WTC11 (cell line): ENCODE measurements at regions not wholly inside any gene's neighbourhood (a gene's known extent, or its start where the extent isn't known, plus 50 kb on each side); places are given as distances from the start of the nearest gene placed in this dataset.

Source experiments
- ATAC-seq: fragments of 200-7000 bp; cut with Tn5 transposase; 2 replicates; pipeline ENCODE4 v1.10.0; 2021; ENCODE audit warnings: mild to moderate bottlenecking, moderate library complexity
- CTCF ChIA-PET: fragments of 300-600 bp; sonication (Branson Sonifier 250); formaldehyde crosslinking; loops from one replicate; lab custom pipeline; 2021; ENCODE audit warnings: antibody characterized with exemption; lab: Charles Lee
- POLR2A ChIA-PET: fragments of 350-600 bp; sonication (Branson Sonifier 250); formaldehyde crosslinking; loops from one replicate; lab custom pipeline; 2021; ENCODE audit warnings: antibody characterized with exemption; lab: Charles Lee
- DNase-seq: peaks from one replicate; pipeline ENCODE4 v3.0.0; 2021; ENCODE audit warnings: low spot score
- H3K27ac Mint-ChIP-seq: 2 replicates; pipeline ENCODE4 v1.8.0; 2021; ENCODE audit warnings: mixed read lengths
- H3K27me3 Mint-ChIP-seq: 2 replicates; pipeline ENCODE4 v1.8.0; 2021; ENCODE audit warnings: low read depth, mild to moderate bottlenecking, moderate library complexity, mixed read lengths
- H3K36me3 Mint-ChIP-seq: 2 replicates; pipeline ENCODE4 v1.8.0; 2021; ENCODE audit warnings: mixed read lengths
- H3K4me1 Mint-ChIP-seq: 2 replicates; pipeline ENCODE4 v1.8.0; 2022; ENCODE audit warnings: mixed read lengths
- H3K4me3 Mint-ChIP-seq: 2 replicates; pipeline ENCODE4 v1.8.0; 2021; ENCODE audit warnings: mild to moderate bottlenecking, moderate library complexity, mixed read lengths
- H3K9me3 Mint-ChIP-seq: 2 replicates; pipeline ENCODE4 v1.8.0; 2021; ENCODE audit warnings: mixed read lengths
- AFF4 ChIP-seq: sonication (generic); formaldehyde crosslinking; IDR thresholded peaks from 2 replicates; pipeline ENCODE4 v1.8.1; 2023; ENCODE audit warnings: mild to moderate bottlenecking, missing genetic modification reagents, borderline replicate concordance
- E2F5 ChIP-seq: sonication (generic); formaldehyde crosslinking; IDR thresholded peaks from 2 replicates; pipeline ENCODE4 v1.8.1; 2022; ENCODE audit warnings: mild to moderate bottlenecking, moderate library complexity, missing genetic modification reagents
- FOXK1 ChIP-seq: sonication (generic); formaldehyde crosslinking; IDR thresholded peaks from 2 replicates; pipeline ENCODE4 v1.8.0; 2022; ENCODE audit warnings: mild to moderate bottlenecking, moderate library complexity, missing genetic modification reagents
- IRF1 ChIP-seq: sonication (generic); formaldehyde crosslinking; IDR thresholded peaks from 2 replicates; pipeline ENCODE4 v1.8.0; 2023; ENCODE audit warnings: missing genetic modification reagents
- NR1H2 ChIP-seq: sonication (generic); formaldehyde crosslinking; IDR thresholded peaks from 2 replicates; pipeline ENCODE4 v1.9.0; 2021; ENCODE audit warnings: mild to moderate bottlenecking, moderate library complexity, missing genetic modification reagents
- USF2 ChIP-seq: sonication (generic); formaldehyde crosslinking; IDR thresholded peaks from 2 replicates; pipeline ENCODE4 v1.8.1; 2023; ENCODE audit warnings: mild to moderate bottlenecking, missing genetic modification reagents, moderate library complexity
- ZBTB21 ChIP-seq: sonication (generic); formaldehyde crosslinking; IDR thresholded peaks from 2 replicates; pipeline ENCODE4 v1.8.1; 2023; ENCODE audit warnings: mild to moderate bottlenecking, missing genetic modification reagents, borderline replicate concordance
- ZNF281 ChIP-seq: sonication (generic); formaldehyde crosslinking; IDR thresholded peaks from 2 replicates; pipeline ENCODE4 v1.8.0; 2023; ENCODE audit warnings: mild to moderate bottlenecking, missing genetic modification reagents
- ZNF396 ChIP-seq: fragments of 250-450 bp; sonication (Bioruptor Pico); IDR thresholded peaks from 2 replicates; pipeline ENCODE4 v1.8.0; 2021; ENCODE audit warnings: mild to moderate bottlenecking, moderate library complexity, borderline replicate concordance
- ZNF671 ChIP-seq: fragments of 250-450 bp; sonication (Bioruptor Pico); IDR thresholded peaks from 2 replicates; pipeline ENCODE4 v1.8.0; 2021; ENCODE audit warnings: mild to moderate bottlenecking
- ZSCAN18 ChIP-seq: fragments of 250-450 bp; sonication (Bioruptor Pico); IDR thresholded peaks from 2 replicates; pipeline ENCODE4 v2.1.2; 2022; ENCODE audit warnings: mild to moderate bottlenecking, moderate library complexity
- TF ChIP-seq, protein P1 (sequence below): fragments of 250-450 bp; sonication (Bioruptor Pico); IDR thresholded peaks from 2 replicates; pipeline ENCODE4 v1.9.0; 2021; ENCODE audit warnings: mild to moderate bottlenecking
- TF ChIP-seq, protein P2 (sequence below): sonication (generic); formaldehyde crosslinking; IDR thresholded peaks from 2 replicates; pipeline ENCODE4 v1.8.0; 2022; ENCODE audit warnings: mild to moderate bottlenecking, missing genetic modification reagents
- TF ChIP-seq, protein P3 (sequence below): sonication (generic); formaldehyde crosslinking; IDR thresholded peaks from 2 replicates; pipeline ENCODE4 v1.8.1; 2022; ENCODE audit warnings: low read depth, mild to moderate bottlenecking, moderate library complexity, missing genetic modification reagents, borderline replicate concordance
- TF ChIP-seq, protein P4 (sequence below): sonication (generic); formaldehyde crosslinking; IDR thresholded peaks from 2 replicates; pipeline ENCODE4 v1.8.1; 2023; ENCODE audit warnings: mild to moderate bottlenecking, missing genetic modification reagents
- TF ChIP-seq, protein P5 (sequence below): fragments of 250-450 bp; sonication (Bioruptor Pico); IDR thresholded peaks from 2 replicates; pipeline ENCODE4 v1.8.0; 2021; ENCODE audit warnings: mild to moderate bottlenecking

GRCh38 chr2:216763396-216763795 lies 68.0 kb upstream of the IGFBP5 start (continued):
- TF ChIP-seq ZSCAN18 (CRISPR knock-in tag), result no peak
- TF ChIP-seq FOXK1 (CRISPR knock-in tag), result no peak
- no peak for TF ChIP-seq IRF1
- TF ChIP-seq ZNF671, result no peak

DNA sequence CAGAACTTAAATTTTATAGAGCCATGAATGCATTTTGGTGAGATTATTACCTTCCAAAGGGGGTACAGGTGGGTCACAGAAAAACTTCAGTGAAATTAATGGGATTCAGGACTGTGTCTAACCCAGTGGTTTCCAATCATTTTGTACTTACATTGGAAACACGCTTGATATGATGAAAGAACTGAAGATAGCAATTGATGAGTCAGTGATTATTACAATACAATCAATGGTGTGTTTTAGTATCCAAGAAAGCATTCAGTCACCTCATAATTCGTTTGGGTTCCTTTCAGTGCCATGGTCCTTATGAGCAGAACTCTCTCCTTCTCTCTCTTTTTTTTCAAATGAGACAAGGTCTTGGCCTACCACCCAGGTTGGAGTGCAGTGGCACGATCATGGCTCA lies 66.5 kb upstream of the IGFBP5 start:
- ATAC-seq, result no peak
- Mint-ChIP-seq H3K9me3 (0 out of 2 replicates have a peak, but pooled peaks cover 3% of the 10 kb centered on the region), H3K27me3 (no peaks in the 10 kb centered on the region), H3K27ac (no peak overlapping the region), H3K36me3 (no peaks in the 10 kb centered on the region), H3K4me1 (peaks cover 43% of the 10 kb centered on the region), H3K4me3 (no peak overlapping the region)
- ChIA-PET CTCF (no interaction called here), POLR2A (no interaction called here)
- no peak for DNase-seq
- TF ChIP-seq E2F5 (CRISPR knock-in tag) (no peak), NR1H2 (CRISPR knock-in tag) (no peak), ZNF396 (CRISPR knock-in tag) (no peak), ZBTB21 (CRISPR knock-in tag) (no peak), ZNF281 (CRISPR knock-in tag) (no peak), AFF4 (CRISPR knock-in tag) (no peak), USF2 (no peak)
- TF ChIP-seq, protein P1, sequence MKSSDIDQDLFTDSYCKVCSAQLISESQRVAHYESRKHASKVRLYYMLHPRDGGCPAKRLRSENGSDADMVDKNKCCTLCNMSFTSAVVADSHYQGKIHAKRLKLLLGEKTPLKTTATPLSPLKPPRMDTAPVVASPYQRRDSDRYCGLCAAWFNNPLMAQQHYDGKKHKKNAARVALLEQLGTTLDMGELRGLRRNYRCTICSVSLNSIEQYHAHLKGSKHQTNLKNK (CRISPR knock-in tag), result no peak
- TF ChIP-seq, protein P2, sequence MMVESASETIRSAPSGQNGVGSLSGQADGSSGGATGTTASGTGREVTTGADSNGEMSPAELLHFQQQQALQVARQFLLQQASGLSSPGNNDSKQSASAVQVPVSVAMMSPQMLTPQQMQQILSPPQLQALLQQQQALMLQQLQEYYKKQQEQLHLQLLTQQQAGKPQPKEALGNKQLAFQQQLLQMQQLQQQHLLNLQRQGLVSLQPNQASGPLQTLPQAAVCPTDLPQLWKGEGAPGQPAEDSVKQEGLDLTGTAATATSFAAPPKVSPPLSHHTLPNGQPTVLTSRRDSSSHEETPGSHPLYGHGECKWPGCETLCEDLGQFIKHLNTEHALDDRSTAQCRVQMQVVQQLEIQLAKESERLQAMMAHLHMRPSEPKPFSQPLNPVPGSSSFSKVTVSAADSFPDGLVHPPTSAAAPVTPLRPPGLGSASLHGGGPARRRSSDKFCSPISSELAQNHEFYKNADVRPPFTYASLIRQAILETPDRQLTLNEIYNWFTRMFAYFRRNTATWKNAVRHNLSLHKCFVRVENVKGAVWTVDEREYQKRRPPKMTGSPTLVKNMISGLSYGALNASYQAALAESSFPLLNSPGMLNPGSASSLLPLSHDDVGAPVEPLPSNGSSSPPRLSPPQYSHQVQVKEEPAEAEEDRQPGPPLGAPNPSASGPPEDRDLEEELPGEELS (CRISPR knock-in tag), result no peak
- TF ChIP-seq, protein P3, sequence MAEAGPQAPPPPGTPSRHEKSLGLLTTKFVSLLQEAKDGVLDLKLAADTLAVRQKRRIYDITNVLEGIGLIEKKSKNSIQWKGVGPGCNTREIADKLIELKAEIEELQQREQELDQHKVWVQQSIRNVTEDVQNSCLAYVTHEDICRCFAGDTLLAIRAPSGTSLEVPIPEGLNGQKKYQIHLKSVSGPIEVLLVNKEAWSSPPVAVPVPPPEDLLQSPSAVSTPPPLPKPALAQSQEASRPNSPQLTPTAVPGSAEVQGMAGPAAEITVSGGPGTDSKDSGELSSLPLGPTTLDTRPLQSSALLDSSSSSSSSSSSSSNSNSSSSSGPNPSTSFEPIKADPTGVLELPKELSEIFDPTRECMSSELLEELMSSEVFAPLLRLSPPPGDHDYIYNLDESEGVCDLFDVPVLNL (CRISPR knock-in tag), result no peak
- TF ChIP-seq, protein P4, sequence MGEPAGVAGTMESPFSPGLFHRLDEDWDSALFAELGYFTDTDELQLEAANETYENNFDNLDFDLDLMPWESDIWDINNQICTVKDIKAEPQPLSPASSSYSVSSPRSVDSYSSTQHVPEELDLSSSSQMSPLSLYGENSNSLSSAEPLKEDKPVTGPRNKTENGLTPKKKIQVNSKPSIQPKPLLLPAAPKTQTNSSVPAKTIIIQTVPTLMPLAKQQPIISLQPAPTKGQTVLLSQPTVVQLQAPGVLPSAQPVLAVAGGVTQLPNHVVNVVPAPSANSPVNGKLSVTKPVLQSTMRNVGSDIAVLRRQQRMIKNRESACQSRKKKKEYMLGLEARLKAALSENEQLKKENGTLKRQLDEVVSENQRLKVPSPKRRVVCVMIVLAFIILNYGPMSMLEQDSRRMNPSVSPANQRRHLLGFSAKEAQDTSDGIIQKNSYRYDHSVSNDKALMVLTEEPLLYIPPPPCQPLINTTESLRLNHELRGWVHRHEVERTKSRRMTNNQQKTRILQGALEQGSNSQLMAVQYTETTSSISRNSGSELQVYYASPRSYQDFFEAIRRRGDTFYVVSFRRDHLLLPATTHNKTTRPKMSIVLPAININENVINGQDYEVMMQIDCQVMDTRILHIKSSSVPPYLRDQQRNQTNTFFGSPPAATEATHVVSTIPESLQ (CRISPR knock-in tag), result no peak
- TF ChIP-seq, protein P5, sequence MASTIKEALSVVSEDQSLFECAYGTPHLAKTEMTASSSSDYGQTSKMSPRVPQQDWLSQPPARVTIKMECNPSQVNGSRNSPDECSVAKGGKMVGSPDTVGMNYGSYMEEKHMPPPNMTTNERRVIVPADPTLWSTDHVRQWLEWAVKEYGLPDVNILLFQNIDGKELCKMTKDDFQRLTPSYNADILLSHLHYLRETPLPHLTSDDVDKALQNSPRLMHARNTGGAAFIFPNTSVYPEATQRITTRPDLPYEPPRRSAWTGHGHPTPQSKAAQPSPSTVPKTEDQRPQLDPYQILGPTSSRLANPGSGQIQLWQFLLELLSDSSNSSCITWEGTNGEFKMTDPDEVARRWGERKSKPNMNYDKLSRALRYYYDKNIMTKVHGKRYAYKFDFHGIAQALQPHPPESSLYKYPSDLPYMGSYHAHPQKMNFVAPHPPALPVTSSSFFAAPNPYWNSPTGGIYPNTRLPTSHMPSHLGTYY (CRISPR knock-in tag), result no peak
